HepG2 (cell line): ENCODE measurements at regions not wholly inside any gene's neighbourhood (a gene's known extent, or its start where the extent isn't known, plus 50 kb on each side); places are given as distances from the start of the nearest gene placed in this dataset.

Source experiments
- AGO2 ChIP-seq: fragments of 200-400 bp; formaldehyde crosslinking; optimal IDR thresholded peaks from 2 replicates; pipeline ENCODE3; 2017; ENCODE audit warnings: mild to moderate bottlenecking, low read depth, low read length, moderate library complexity
- CEBPB ChIP-seq: IDR thresholded peaks from 2 replicates; pipeline ENCODE4 v1.6.1; 2011; ENCODE audit warnings: low read depth, low read length, improper control_type of control experiment, borderline replicate concordance
- GPN1 ChIP-seq: sonication (generic); formaldehyde crosslinking; IDR thresholded peaks from 2 replicates; pipeline ENCODE4 v1.5.1; 2020; ENCODE audit warnings: missing genetic modification reagents, borderline replicate concordance
- HNF4A ChIP-seq: sonication (generic); formaldehyde crosslinking; IDR thresholded peaks from 2 replicates; pipeline ENCODE4 v1.4.0; 2020; ENCODE audit warnings: missing genetic modification reagents
- JUNB ChIP-seq: sonication (generic); formaldehyde crosslinking; IDR thresholded peaks from 2 replicates; pipeline ENCODE4 v1.8.0; 2022; ENCODE audit warnings: missing genetic modification reagents, mild to moderate bottlenecking, borderline replicate concordance
- MAZ ChIP-seq, 2 experiments: sonication (generic) in 1 of 2; formaldehyde crosslinking in 1 of 2; IDR thresholded peaks; 2 replicates each; pipeline versions ENCODE4 v1.5.0 to v1.6.1; 2012 to 2020; ENCODE audit warnings: low read depth in 2 of 2, mild to moderate bottlenecking in 2 of 2, borderline replicate concordance in 1 of 2, improper control_type of control experiment in 1 of 2, low read length in 1 of 2, missing genetic modification reagents in 1 of 2, moderate library complexity in 1 of 2
- NR2F2 ChIP-seq: IDR thresholded peaks from 2 replicates; pipeline ENCODE4 v1.6.1; 2012; ENCODE audit warnings: low read depth, inconsistent platforms, borderline replicate concordance
- PLRG1 ChIP-seq: fragments of 450-650 bp; conservative IDR thresholded peaks from 2 replicates; pipeline ENCODE4 v1.6.1; 2016
- POGZ ChIP-seq: sonication (generic); formaldehyde crosslinking; IDR thresholded peaks from 2 replicates; pipeline ENCODE4 v1.4.0; 2020; ENCODE audit warnings: mild to moderate bottlenecking, missing genetic modification reagents
- RARA ChIP-seq: IDR thresholded peaks from 2 replicates; pipeline ENCODE4 v1.6.1; 2016; ENCODE audit warnings: missing genetic modification reagents, missing compliant biosample characterization
- SALL1 ChIP-seq: sonication (generic); formaldehyde crosslinking; IDR thresholded peaks from 2 replicates; pipeline ENCODE4 v1.8.0; 2022; ENCODE audit warnings: mild to moderate bottlenecking, missing genetic modification reagents
- SOX6 ChIP-seq, 2 experiments: fragments of 450-650 bp in 1 of 2; sonication (generic) in 1 of 2; formaldehyde crosslinking in 1 of 2; IDR thresholded peaks; 2 replicates each; pipeline versions ENCODE4 v1.4.0 to v1.6.1; 2017 to 2020; ENCODE audit warnings: antibody characterized with exemption in 1 of 2, mild to moderate bottlenecking in 1 of 2, missing genetic modification reagents in 1 of 2
- SRF ChIP-seq: IDR thresholded peaks from 2 replicates; pipeline ENCODE4 v1.6.1; 2011; ENCODE audit warnings: mild to moderate bottlenecking, low read depth, low read length, moderate library complexity
- TARDBP ChIP-seq: sonication (generic); formaldehyde crosslinking; IDR thresholded peaks from 2 replicates; pipeline ENCODE4 v1.8.0; 2022; ENCODE audit warnings: mild to moderate bottlenecking, missing genetic modification reagents
- ZBTB7B ChIP-seq: sonication (generic); formaldehyde crosslinking; IDR thresholded peaks from 2 replicates; pipeline ENCODE4 v1.4.0; 2020; ENCODE audit warnings: missing genetic modification reagents
- ZFP36L1 ChIP-seq: sonication (generic); formaldehyde crosslinking; IDR thresholded peaks from 2 replicates; pipeline ENCODE4 v1.8.0; 2022; ENCODE audit warnings: mild to moderate bottlenecking, missing genetic modification reagents, moderate library complexity
- ZNF577 ChIP-seq: sonication (generic); formaldehyde crosslinking; IDR thresholded peaks from 2 replicates; pipeline ENCODE4 v1.4.0; 2020; ENCODE audit warnings: mild to moderate bottlenecking, low read depth, missing genetic modification reagents, borderline replicate concordance
- TF ChIP-seq, protein P1 (sequence below): sonication (generic); IDR thresholded peaks from 2 replicates; pipeline ENCODE4 v1.6.1; 2016; ENCODE audit warnings: low read depth, borderline replicate concordance
- TF ChIP-seq, protein P2 (sequence below): sonication (generic); formaldehyde crosslinking; IDR thresholded peaks from 2 replicates; pipeline ENCODE4 v1.5.1; 2020; ENCODE audit warnings: missing genetic modification reagents, mild to moderate bottlenecking, borderline replicate concordance
- TF ChIP-seq, protein P3 (sequence below): IDR thresholded peaks from 2 replicates; pipeline ENCODE4 v1.6.1; 2012; ENCODE audit warnings: inconsistent platforms
- TF ChIP-seq, protein P4 (sequence below): sonication (generic); formaldehyde crosslinking; IDR thresholded peaks from 2 replicates; pipeline ENCODE4 v1.5.0; 2020; ENCODE audit warnings: mild to moderate bottlenecking, missing genetic modification reagents

DNA sequence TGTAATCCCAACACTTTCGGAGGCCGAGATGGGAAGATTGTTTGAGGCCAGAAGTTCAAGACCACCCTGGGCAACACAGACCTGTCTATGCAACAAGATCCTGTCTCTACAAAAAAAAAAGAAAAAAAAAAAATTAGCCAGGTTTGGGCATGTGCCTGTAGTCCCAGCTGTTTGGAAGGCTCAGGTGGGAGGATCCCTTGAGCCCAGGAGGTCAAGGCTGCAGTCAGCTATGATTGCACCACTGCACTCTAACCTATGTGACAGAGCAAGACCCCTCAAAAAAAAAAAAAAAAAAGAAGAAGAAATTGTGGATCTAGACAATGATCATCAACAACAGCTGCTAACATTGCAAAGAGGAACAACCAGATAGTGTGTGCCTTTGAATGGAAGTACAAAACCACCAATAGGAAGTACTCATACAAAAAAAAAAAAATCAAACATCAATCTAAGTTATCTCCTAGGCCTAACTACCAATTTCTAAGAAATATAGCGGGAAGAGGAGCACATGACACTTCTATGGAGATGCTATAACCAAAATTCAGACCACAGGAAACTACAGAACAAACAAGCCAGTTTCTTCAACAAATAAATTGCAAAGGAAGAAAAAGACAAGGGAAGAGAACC, 258.7 kb downstream of the MRTFB start (continued):
- TF ChIP-seq, protein P1, sequence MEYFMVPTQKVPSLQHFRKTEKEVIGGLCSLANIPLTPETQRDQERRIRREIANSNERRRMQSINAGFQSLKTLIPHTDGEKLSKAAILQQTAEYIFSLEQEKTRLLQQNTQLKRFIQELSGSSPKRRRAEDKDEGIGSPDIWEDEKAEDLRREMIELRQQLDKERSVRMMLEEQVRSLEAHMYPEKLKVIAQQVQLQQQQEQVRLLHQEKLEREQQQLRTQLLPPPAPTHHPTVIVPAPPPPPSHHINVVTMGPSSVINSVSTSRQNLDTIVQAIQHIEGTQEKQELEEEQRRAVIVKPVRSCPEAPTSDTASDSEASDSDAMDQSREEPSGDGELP: peak; percentile 86; the same call in 1 of the 2 replicates
- TF ChIP-seq SRF: peak; percentile 77; the same call in 1 of the 2 replicates
- peak; percentile 73 for TF ChIP-seq ZBTB7B (CRISPR knock-in tag)
- no peak for TF ChIP-seq PLRG1
- TF ChIP-seq AGO2: no peak
- TF ChIP-seq TARDBP (CRISPR knock-in tag): 0 out of 2 replicates have a peak, but pooled peaks have one; percentile 30
- TF ChIP-seq, protein P2, sequence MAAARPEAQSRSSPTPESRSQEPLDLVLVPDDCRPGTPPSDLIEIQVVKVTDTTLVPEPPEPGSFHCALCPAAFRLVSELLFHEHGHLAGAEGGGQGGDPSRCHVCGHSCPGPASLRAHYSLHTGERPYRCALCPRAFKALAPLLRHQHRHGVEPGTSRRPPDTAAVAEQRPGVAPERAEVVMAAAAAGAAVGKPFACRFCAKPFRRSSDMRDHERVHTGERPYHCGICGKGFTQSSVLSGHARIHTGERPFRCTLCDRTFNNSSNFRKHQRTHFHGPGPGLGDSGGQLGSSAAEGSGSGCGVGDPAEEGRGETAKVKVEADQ (CRISPR knock-in tag): no peak
- TF ChIP-seq NR2F2: 0 out of 2 replicates have a peak, but pooled peaks have one; percentile 48
- peak; percentile 64 for TF ChIP-seq RARA (CRISPR knock-in tag)
- no peak for TF ChIP-seq SOX6 (IDR thresholded peaks at IDR 0.05)
- peak; percentile 35; the same call in 1 of the 2 replicates for TF ChIP-seq SOX6 (CRISPR knock-in tag; IDR thresholded peaks at IDR 0.05)
- TF ChIP-seq CEBPB: peak; percentile 22; the same call in 1 of the 2 replicates
- 0 out of 2 replicates have a peak, but pooled peaks have one; percentile 16 for TF ChIP-seq SALL1 (CRISPR knock-in tag)
- TF ChIP-seq, protein P3, sequence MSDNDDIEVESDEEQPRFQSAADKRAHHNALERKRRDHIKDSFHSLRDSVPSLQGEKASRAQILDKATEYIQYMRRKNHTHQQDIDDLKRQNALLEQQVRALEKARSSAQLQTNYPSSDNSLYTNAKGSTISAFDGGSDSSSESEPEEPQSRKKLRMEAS: 0 out of 2 replicates have a peak, but pooled peaks have one; percentile 20
- TF ChIP-seq JUNB (CRISPR knock-in tag): 0 out of 2 replicates have a peak, but pooled peaks have one; percentile 23
- TF ChIP-seq, protein P4, sequence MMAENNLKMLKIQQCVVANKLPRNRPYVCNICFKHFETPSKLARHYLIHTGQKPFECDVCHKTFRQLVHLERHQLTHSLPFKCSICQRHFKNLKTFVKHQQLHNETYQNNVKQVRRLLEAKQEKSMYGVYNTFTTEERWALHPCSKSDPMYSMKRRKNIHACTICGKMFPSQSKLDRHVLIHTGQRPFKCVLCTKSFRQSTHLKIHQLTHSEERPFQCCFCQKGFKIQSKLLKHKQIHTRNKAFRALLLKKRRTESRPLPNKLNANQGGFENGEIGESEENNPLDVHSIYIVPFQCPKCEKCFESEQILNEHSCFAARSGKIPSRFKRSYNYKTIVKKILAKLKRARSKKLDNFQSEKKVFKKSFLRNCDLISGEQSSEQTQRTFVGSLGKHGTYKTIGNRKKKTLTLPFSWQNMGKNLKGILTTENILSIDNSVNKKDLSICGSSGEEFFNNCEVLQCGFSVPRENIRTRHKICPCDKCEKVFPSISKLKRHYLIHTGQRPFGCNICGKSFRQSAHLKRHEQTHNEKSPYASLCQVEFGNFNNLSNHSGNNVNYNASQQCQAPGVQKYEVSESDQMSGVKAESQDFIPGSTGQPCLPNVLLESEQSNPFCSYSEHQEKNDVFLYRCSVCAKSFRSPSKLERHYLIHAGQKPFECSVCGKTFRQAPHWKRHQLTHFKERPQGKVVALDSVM: peak; percentile 75
- no peak for TF ChIP-seq GPN1 (CRISPR knock-in tag)
- TF ChIP-seq HNF4A: peak; percentile 51; the same call in 1 of the 2 replicates
- TF ChIP-seq MAZ (IDR thresholded peaks at IDR 0.05; ENCODE audit: borderline replicate concordance, low read depth, low read length): no peak
- TF ChIP-seq MAZ (CRISPR knock-in tag; IDR thresholded peaks at IDR 0.05; ENCODE audit: low read depth): 0 out of 2 replicates have a peak, but pooled peaks have one; percentile 25
- TF ChIP-seq POGZ: peak; percentile 36; the same call in 1 of the 2 replicates
- no peak for TF ChIP-seq ZNF577 (CRISPR knock-in tag)
- TF ChIP-seq ZFP36L1 (CRISPR knock-in tag): no peak
